Ovary (tissue), 3 donors: ENCODE measurements at regions not wholly inside any gene's neighbourhood (a gene's known extent, or its start where the extent isn't known, plus 50 kb on each side); places are given as distances from the start of the nearest gene placed in this dataset.

ENCODE experiments used
- CTCF ChIP-seq, 3 donors: fragments of 450-650 bp in 2 of 3; fragments of 200-600 bp in 1 of 3; IDR thresholded peaks; one replicate each; pipeline versions ENCODE4 v1.5.1 to v1.8.0; 2016 to 2022; ENCODE audit warnings: antibody characterized with exemption in 3 of 3, mild to moderate bottlenecking in 1 of 3
- POLR2A ChIP-seq: fragments of 450-650 bp; IDR thresholded peaks from one replicate; pipeline ENCODE4 v1.6.1; 2017; ENCODE audit warnings: antibody characterized with exemption, mild to moderate bottlenecking, moderate library complexity
- donor health status: DM: no; HTN: no; CAD: no.

- TF ChIP-seq CTCF (IDR thresholded peaks at IDR 0.05) (no peak), POLR2A (no peak)
Observed at GRCh38 chr11:28459912-28460311, 351.7 kb downstream of the METTL15 start.
